ENCODE measurements at regions not wholly inside any gene's neighbourhood (a gene's known extent, or its start where the extent isn't known, plus 50 kb on each side); places are given as distances from the start of the nearest gene placed in this dataset.

DNA sequence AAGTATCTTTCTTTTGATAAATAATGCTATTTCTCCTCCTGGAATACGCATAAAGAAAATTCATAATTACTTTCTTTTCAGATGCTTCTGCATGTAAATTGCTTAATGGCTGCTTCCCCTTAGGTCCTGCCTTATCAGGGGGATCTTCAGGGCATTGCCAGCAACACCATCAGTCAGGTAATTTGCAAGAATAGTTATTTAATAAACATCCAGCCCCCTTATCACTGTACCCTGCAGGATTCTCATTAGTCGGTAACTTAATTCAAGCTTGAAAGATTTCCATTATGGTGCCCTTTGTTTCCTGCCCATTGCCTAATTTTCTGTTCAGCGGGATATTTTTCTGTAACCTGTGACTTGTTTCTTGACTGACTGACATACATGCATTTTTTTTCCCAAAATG is 414.5 kb downstream of the MFSD1 start:
- TF ChIP-seq POLR2A (IDR thresholded peaks at IDR 0.05; ENCODE audit: low read depth, low read length): no peak
- TF ChIP-seq TAF1 (IDR thresholded peaks at IDR 0.05; ENCODE audit: borderline replicate concordance, low read depth, low read length): no peak
- TF ChIP-seq POLR2AphosphoS5 (IDR thresholded peaks at IDR 0.05; ENCODE audit: low read depth, low read length): no peak

Measured in GM12892 (cell line).